Cardiac muscle cell (in vitro differentiated cells and primary cell): ENCODE measurements at regions not wholly inside any gene's neighbourhood (a gene's known extent, or its start where the extent isn't known, plus 50 kb on each side); places are given as distances from the start of the nearest gene placed in this dataset.
"Not testable (repeated sequence)": the region's sequence is repeated elsewhere in the genome, so short reads cannot be mapped to it uniquely, and the experiment has no call there.

Experiments
- DNase-seq, 2 donors: peaks; one replicate each; pipeline versions ENCODE4 v3.0.0 to v3.0.0-alpha.2; 2010 to 2017; ENCODE audit warnings: low read depth in 1 of 2, low spot score in 1 of 2
- H3K27ac ChIP-seq: fragments of 200-600 bp; sonication (generic); 2 replicates; pipeline ENCODE4 v1.5.1; 2016
- H3K27me3 ChIP-seq: fragments of 200-600 bp; sonication (generic); 2 replicates; pipeline ENCODE4 v1.6.0; 2016; ENCODE audit warnings: control low read depth
- H3K36me3 ChIP-seq: fragments of 200-600 bp; sonication (generic); 2 replicates; pipeline ENCODE4 v1.5.1; 2016; ENCODE audit warnings: control low read depth
- H3K4me1 ChIP-seq: fragments of 200-600 bp; sonication (generic); 2 replicates; pipeline ENCODE4 v1.8.1; 2017; ENCODE audit warnings: low read depth, mild to moderate bottlenecking, mixed run types
- H3K4me3 ChIP-seq: fragments of 200-600 bp; sonication (generic); 2 replicates; pipeline ENCODE4 v1.5.1; 2016; ENCODE audit warnings: mild to moderate bottlenecking
- H3K9me3 ChIP-seq: fragments of 200-600 bp; sonication (generic); 2 replicates; pipeline ENCODE4 v1.5.1; 2017; ENCODE audit warnings: low read depth, mild to moderate bottlenecking, control low read depth

DNA sequence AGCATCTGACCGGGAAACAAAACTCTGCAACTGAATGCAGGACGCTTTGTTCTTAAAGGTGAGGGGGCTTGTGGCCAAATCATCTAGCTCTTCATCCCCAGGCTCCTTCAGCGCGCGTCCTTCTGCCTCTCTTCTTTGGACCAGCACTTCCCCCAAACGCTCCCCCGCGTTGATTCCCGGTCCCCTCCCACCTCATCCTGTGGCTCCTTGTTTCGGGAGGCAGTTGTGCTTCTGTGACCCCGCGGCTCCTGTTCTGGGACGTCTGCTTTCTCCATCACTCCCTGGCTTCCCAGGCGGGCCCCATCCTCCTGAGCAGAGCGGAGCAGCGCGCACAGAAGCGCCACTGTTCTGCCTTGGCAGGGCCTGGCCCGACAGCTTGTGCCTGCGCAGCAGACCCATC is 109.7 kb upstream of the ZNG1E start:
- H3K27ac ChIP-seq, H3K9me3 ChIP-seq, H3K4me1 ChIP-seq, H3K36me3 ChIP-seq, H3K4me3 ChIP-seq, DNase-seq, H3K27me3 ChIP-seq: not testable (repeated sequence)

DNA sequence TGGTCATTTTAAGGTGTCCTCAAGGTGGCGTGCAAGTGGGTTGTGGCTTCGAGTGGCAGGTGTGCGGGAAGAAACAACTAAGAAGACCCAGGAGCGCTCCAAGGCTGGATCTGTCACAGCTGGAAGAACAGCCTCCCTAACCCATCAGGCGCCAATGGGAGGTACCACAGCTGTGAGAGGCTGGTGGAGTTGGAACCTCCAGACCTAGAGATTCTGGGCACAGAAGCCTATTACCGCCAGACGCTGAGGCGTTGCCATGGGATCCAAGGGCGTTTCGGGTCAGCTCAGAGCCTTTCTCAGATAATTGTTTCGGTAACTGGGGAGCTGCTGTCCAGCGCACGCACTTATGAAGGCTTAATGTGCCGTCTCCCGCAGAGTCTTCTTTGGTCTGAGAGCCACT is 156.7 kb upstream of the ZNG1E start:
- not testable (repeated sequence) for H3K27ac ChIP-seq, H3K27me3 ChIP-seq, H3K4me3 ChIP-seq, H3K36me3 ChIP-seq, H3K4me1 ChIP-seq, H3K9me3 ChIP-seq, DNase-seq

- not testable (repeated sequence) for H3K9me3 ChIP-seq, H3K27ac ChIP-seq, H3K4me3 ChIP-seq, H3K36me3 ChIP-seq, H3K27me3 ChIP-seq, DNase-seq, H3K4me1 ChIP-seq
Measured at GRCh38 chr9:65514465-65514864, 161.3 kb upstream of the ZNG1E start.

DNA sequence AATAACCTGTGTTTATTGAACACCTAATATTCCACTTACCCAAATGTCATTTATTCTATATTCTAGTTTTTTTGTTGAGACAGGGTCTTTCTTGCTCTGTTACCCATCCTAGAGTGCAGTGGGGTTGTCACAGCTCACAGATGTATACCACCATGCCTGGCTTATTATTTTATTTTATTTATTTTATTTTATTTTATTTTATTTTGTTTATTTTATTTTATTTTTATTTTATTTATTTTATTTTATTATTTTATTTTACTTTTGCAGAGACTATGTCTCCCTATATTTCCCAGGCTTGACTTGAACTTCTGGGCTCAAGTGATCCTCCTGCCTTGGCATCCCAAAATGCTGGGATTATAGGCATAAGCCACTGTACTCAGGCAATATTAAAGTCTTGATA is 167.8 kb upstream of the ZNG1E start:
- H3K9me3 ChIP-seq, H3K27ac ChIP-seq, H3K4me3 ChIP-seq, DNase-seq, H3K27me3 ChIP-seq, H3K4me1 ChIP-seq, H3K36me3 ChIP-seq: not testable (repeated sequence)

DNA sequence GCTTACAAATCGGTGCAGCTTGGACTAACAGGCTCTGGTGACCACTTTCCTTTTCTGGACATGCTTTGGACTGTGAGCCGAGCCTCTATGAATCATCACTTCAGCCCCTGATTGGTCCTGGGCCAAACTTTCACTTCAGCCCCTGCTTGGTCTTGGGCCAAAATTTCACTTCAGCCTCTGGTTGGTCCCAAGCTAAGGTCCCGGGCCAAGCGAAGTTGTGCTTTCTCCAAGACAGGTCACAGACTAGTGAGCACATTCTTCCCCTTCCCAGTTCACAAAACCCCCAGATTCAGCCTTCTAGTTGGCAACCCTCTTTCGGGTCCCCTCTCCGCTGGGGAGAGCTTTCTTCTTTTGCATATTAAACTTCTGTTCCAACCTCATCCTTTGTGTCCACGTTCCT is 171.0 kb upstream of the ZNG1E start:
- H3K4me3 ChIP-seq, H3K9me3 ChIP-seq, H3K27me3 ChIP-seq, H3K27ac ChIP-seq, H3K4me1 ChIP-seq, H3K36me3 ChIP-seq, DNase-seq: not testable (repeated sequence)

DNA sequence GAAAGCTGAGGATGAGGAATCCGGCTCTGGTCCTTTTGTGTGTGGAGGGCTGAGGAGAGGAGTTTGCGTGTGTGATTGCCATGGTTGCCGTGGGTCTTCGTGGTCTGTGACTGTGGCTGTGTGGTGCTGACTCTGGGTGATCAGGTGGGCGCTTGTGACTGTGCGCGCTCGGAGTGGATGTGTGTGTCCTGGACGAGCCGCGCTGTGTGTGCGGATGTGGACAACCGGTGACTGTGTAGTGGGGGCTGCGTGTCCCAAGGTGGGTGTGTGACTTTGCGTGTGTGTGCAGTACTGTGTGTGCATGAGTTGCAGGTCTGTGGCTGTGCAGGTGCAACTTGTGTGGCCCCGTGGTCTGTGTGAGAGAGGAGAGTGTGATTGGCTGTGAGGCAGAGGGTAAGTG is 172.0 kb upstream of the ZNG1E start:
- not testable (repeated sequence) for H3K27ac ChIP-seq, H3K36me3 ChIP-seq, H3K4me1 ChIP-seq, H3K9me3 ChIP-seq, DNase-seq, H3K27me3 ChIP-seq, H3K4me3 ChIP-seq

DNA sequence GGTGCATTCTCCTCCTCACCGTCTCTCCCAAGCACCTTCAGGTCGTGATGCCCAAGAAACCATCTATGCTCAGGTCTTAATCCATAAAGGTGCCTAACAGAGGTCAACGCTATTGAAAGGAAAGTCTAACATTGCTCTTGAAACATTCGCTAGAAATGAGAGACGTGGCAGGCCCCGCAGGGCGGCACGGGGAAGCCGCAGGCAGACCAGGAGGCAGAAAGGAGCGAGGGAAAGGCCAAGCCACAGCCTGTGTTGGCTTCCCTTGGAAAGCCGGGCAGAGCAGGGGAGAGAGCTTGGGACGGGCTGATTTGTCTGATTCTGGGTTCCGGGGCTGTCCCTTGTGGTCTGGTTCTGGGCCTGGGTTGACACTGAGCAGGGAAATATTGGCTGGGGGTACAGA is 192.8 kb upstream of the ZNG1E start:
- H3K9me3 ChIP-seq = not testable (repeated sequence)

DNA sequence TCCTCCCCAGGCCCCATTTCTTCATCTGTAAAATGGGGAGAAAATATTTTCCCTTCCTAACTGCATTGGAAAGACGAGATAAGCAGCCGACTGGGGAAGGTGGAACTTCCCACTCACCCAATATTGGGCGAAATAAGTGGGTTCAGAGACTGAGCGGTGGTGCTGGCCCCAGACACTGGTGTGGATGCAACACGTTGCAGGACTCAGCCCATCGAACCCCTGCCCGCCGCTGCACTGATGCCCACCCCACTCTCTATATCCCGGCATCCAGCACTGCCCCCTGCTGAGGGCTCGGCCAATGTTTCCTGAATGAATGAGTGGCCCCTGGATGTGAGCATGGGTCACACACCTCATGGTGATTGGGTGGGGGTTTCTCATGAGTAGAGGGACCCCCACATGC is 194.4 kb upstream of the ZNG1E start:
- not testable (repeated sequence) for H3K36me3 ChIP-seq, H3K27ac ChIP-seq, DNase-seq, H3K4me1 ChIP-seq, H3K27me3 ChIP-seq, H3K9me3 ChIP-seq, H3K4me3 ChIP-seq

More for the DNA sequence above, 192.8 kb upstream of the ZNG1E start:
- not testable (repeated sequence) for DNase-seq, H3K36me3 ChIP-seq, H3K4me3 ChIP-seq, H3K4me1 ChIP-seq, H3K27me3 ChIP-seq, H3K27ac ChIP-seq

- H3K4me3 ChIP-seq, H3K36me3 ChIP-seq, H3K9me3 ChIP-seq: not testable (repeated sequence)
Measured at GRCh38 chr9:65474891-65475290, 189.9 kb upstream of the FOXD4L5 start.

GRCh38 chr9:65473059-65473822 is 188.2 kb upstream of the FOXD4L5 start:
- DNase-seq, H3K27ac ChIP-seq, H3K4me1 ChIP-seq, H3K4me3 ChIP-seq, H3K27me3 ChIP-seq, H3K9me3 ChIP-seq, H3K36me3 ChIP-seq: not testable (repeated sequence)

More at GRCh38 chr9:65474891-65475290, 189.9 kb upstream of the FOXD4L5 start:
- not testable (repeated sequence) for DNase-seq, H3K27me3 ChIP-seq, H3K27ac ChIP-seq, H3K4me1 ChIP-seq

DNA sequence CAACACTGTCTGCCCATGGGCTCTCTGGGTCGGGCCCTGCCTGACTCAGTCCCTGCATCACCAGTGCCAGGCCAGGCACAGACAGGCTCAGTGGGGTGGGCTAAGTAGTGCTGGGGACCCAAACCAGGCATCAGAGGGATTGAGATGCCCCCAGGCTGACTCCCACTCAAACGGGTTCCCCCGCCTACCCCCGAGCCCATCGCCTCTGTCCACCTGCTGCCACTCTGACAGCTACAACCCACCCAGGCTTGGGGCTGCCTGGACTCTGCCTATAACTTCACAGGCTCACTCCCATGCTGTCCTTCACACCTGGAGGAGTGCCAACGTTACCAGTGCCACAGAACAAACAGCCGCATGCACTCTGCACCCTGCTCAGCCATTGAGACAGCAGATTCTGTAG is 186.1 kb upstream of the FOXD4L5 start:
- not testable (repeated sequence) for H3K4me1 ChIP-seq, H3K27ac ChIP-seq, H3K9me3 ChIP-seq, H3K36me3 ChIP-seq, H3K4me3 ChIP-seq, DNase-seq, H3K27me3 ChIP-seq

GRCh38 chr9:65466911-65467734 is 182.1 kb upstream of the FOXD4L5 start:
- H3K9me3 ChIP-seq, H3K27me3 ChIP-seq, H3K4me1 ChIP-seq, H3K4me3 ChIP-seq, H3K36me3 ChIP-seq, H3K27ac ChIP-seq, DNase-seq: not testable (repeated sequence)

- not testable (repeated sequence) for H3K36me3 ChIP-seq, H3K9me3 ChIP-seq, H3K27ac ChIP-seq, H3K27me3 ChIP-seq, H3K4me3 ChIP-seq, H3K4me1 ChIP-seq, DNase-seq
Measured at GRCh38 chr9:65465246-65465895, 180.4 kb upstream of the FOXD4L5 start.

- not testable (repeated sequence) for H3K27me3 ChIP-seq, DNase-seq, H3K4me3 ChIP-seq, H3K9me3 ChIP-seq, H3K36me3 ChIP-seq, H3K4me1 ChIP-seq, H3K27ac ChIP-seq
Measured at GRCh38 chr9:65462476-65462875, 177.5 kb upstream of the FOXD4L5 start.
